ENCODE measurements at regions not wholly inside any gene's neighbourhood (a gene's known extent, or its start where the extent isn't known, plus 50 kb on each side); places are given as distances from the start of the nearest gene placed in this dataset.
"Not testable (repeated sequence)": the region's sequence is repeated elsewhere in the genome, so short reads cannot be mapped to it uniquely, and the experiment has no call there.

GRCh38 chr17:52410781-52411180 lies 252.3 kb upstream of the CA10 start:
- Histone ChIP-seq H3K9me3 (ENCODE audit: control insufficient read depth in 1 of 2, low read length in 2 of 2) (no peaks in the 10 kb centered on the region), H3K36me3 (ENCODE audit: control insufficient read depth in 1 of 2, insufficient read depth in 2 of 2, low read length in 2 of 2) (no peaks in the 10 kb centered on the region), H3K4me1 (ENCODE audit: control insufficient read depth in 1 of 2, insufficient read depth in 2 of 2, low read length in 2 of 2) (no peaks in the 10 kb centered on the region), H3K4me3 (ENCODE audit: low read depth in 1 of 2, low read length in 2 of 2) (no peak overlapping the region), H3K27me3 (ENCODE audit: low read depth, low read length) (no peaks in the 10 kb centered on the region), H3K27ac (ENCODE audit: low read length) (no peak overlapping the region)

- H3K27ac ChIP-seq (ENCODE audit: low read length); H3K9me3 ChIP-seq (ENCODE audit: control insufficient read depth in 1 of 2, low read length in 2 of 2); H3K4me1 ChIP-seq (ENCODE audit: control insufficient read depth in 1 of 2, insufficient read depth in 2 of 2, low read length in 2 of 2); H3K27me3 ChIP-seq (ENCODE audit: low read depth, low read length); H3K36me3 ChIP-seq (ENCODE audit: control insufficient read depth in 1 of 2, insufficient read depth in 2 of 2, low read length in 2 of 2); H3K4me3 ChIP-seq (ENCODE audit: low read depth in 1 of 2, low read length in 2 of 2): not testable (repeated sequence)
Measured at GRCh38 chr17:52409222-52409621, 250.7 kb upstream of the CA10 start.

GRCh38 chr17:52395308-52395707 lies 236.8 kb upstream of the CA10 start:
- Histone ChIP-seq H3K4me3 (ENCODE audit: low read depth in 1 of 2, low read length in 2 of 2) (no peak overlapping the region), H3K27ac (ENCODE audit: low read length) (no peak overlapping the region), H3K36me3 (ENCODE audit: control insufficient read depth in 1 of 2, insufficient read depth in 2 of 2, low read length in 2 of 2) (no peaks in the 10 kb centered on the region), H3K27me3 (ENCODE audit: low read depth, low read length) (no peaks in the 10 kb centered on the region), H3K4me1 (ENCODE audit: control insufficient read depth in 1 of 2, insufficient read depth in 2 of 2, low read length in 2 of 2) (no peaks in the 10 kb centered on the region), H3K9me3 (ENCODE audit: control insufficient read depth in 1 of 2, low read length in 2 of 2) (no peaks in the 10 kb centered on the region)

GRCh38 chr17:52390422-52390821 lies 231.9 kb upstream of the CA10 start:
- Histone ChIP-seq H3K27me3 (ENCODE audit: low read depth, low read length) (no peaks in the 10 kb centered on the region), H3K36me3 (ENCODE audit: control insufficient read depth in 1 of 2, insufficient read depth in 2 of 2, low read length in 2 of 2) (no peaks in the 10 kb centered on the region), H3K9me3 (ENCODE audit: control insufficient read depth in 1 of 2, low read length in 2 of 2) (no peaks in the 10 kb centered on the region), H3K4me3 (ENCODE audit: low read depth in 1 of 2, low read length in 2 of 2) (peak overlapping the region in 1 of 2 donors; percentile 43), H3K27ac (ENCODE audit: low read length) (no peak overlapping the region), H3K4me1 (ENCODE audit: control insufficient read depth in 1 of 2, insufficient read depth in 2 of 2, low read length in 2 of 2) (no peaks in the 10 kb centered on the region)

- Histone ChIP-seq H3K27ac (ENCODE audit: low read length) (no peak overlapping the region), H3K36me3 (ENCODE audit: control insufficient read depth in 1 of 2, insufficient read depth in 2 of 2, low read length in 2 of 2) (no peaks in the 10 kb centered on the region), H3K27me3 (ENCODE audit: low read depth, low read length) (no peaks in the 10 kb centered on the region), H3K4me1 (ENCODE audit: control insufficient read depth in 1 of 2, insufficient read depth in 2 of 2, low read length in 2 of 2) (no peaks in the 10 kb centered on the region), H3K9me3 (ENCODE audit: control insufficient read depth in 1 of 2, low read length in 2 of 2) (no peaks in the 10 kb centered on the region), H3K4me3 (ENCODE audit: low read depth in 1 of 2, low read length in 2 of 2) (peak overlapping the region; percentile 10 to 43)
Measured at GRCh38 chr17:52389632-52390031, 231.1 kb upstream of the CA10 start.

- Histone ChIP-seq H3K36me3 (ENCODE audit: control insufficient read depth in 1 of 2, insufficient read depth in 2 of 2, low read length in 2 of 2) (no peaks in the 10 kb centered on the region), H3K27me3 (ENCODE audit: low read depth, low read length) (no peaks in the 10 kb centered on the region), H3K9me3 (ENCODE audit: control insufficient read depth in 1 of 2, low read length in 2 of 2) (no peaks in the 10 kb centered on the region), H3K27ac (ENCODE audit: low read length) (no peak overlapping the region), H3K4me1 (ENCODE audit: control insufficient read depth in 1 of 2, insufficient read depth in 2 of 2, low read length in 2 of 2) (no peaks in the 10 kb centered on the region), H3K4me3 (ENCODE audit: low read depth in 1 of 2, low read length in 2 of 2) (no peak overlapping the region)
Measured at GRCh38 chr17:52388941-52389340, 230.4 kb upstream of the CA10 start.

GRCh38 chr17:52384695-52385094 lies 226.2 kb upstream of the CA10 start:
- Histone ChIP-seq H3K27ac (ENCODE audit: low read length) (no peak overlapping the region), H3K36me3 (ENCODE audit: control insufficient read depth in 1 of 2, insufficient read depth in 2 of 2, low read length in 2 of 2) (no peaks in the 10 kb centered on the region), H3K4me3 (ENCODE audit: low read depth in 1 of 2, low read length in 2 of 2) (no peak overlapping the region), H3K9me3 (ENCODE audit: control insufficient read depth in 1 of 2, low read length in 2 of 2) (no peaks in the 10 kb centered on the region), H3K27me3 (ENCODE audit: low read depth, low read length) (no peaks in the 10 kb centered on the region), H3K4me1 (ENCODE audit: control insufficient read depth in 1 of 2, insufficient read depth in 2 of 2, low read length in 2 of 2) (no peaks in the 10 kb centered on the region)

- Histone ChIP-seq H3K36me3 (ENCODE audit: control insufficient read depth in 1 of 2, insufficient read depth in 2 of 2, low read length in 2 of 2) (no peaks in the 10 kb centered on the region), H3K4me3 (ENCODE audit: low read depth in 1 of 2, low read length in 2 of 2) (no peak overlapping the region), H3K4me1 (ENCODE audit: control insufficient read depth in 1 of 2, insufficient read depth in 2 of 2, low read length in 2 of 2) (no peaks in the 10 kb centered on the region), H3K9me3 (ENCODE audit: control insufficient read depth in 1 of 2, low read length in 2 of 2) (no peaks in the 10 kb centered on the region), H3K27ac (ENCODE audit: low read length) (no peak overlapping the region), H3K27me3 (ENCODE audit: low read depth, low read length) (no peaks in the 10 kb centered on the region)
Measured at GRCh38 chr17:52383493-52384100, 225.1 kb upstream of the CA10 start.

GRCh38 chr17:52378860-52379259 lies 220.3 kb upstream of the CA10 start:
- Histone ChIP-seq H3K36me3 (ENCODE audit: control insufficient read depth in 1 of 2, insufficient read depth in 2 of 2, low read length in 2 of 2) (no peaks in the 10 kb centered on the region), H3K27ac (ENCODE audit: low read length) (no peak overlapping the region), H3K9me3 (ENCODE audit: control insufficient read depth in 1 of 2, low read length in 2 of 2) (no peaks in the 10 kb centered on the region), H3K4me1 (ENCODE audit: control insufficient read depth in 1 of 2, insufficient read depth in 2 of 2, low read length in 2 of 2) (no peaks in the 10 kb centered on the region), H3K27me3 (ENCODE audit: low read depth, low read length) (no peaks in the 10 kb centered on the region), H3K4me3 (ENCODE audit: low read depth in 1 of 2, low read length in 2 of 2) (no peak overlapping the region)

GRCh38 chr17:52376137-52376536 lies 217.6 kb upstream of the CA10 start:
- H3K4me1 ChIP-seq (ENCODE audit: control insufficient read depth in 1 of 2, insufficient read depth in 2 of 2, low read length in 2 of 2), result no peaks in the 10 kb centered on the region
- no peaks in the 10 kb centered on the region for H3K9me3 ChIP-seq (ENCODE audit: control insufficient read depth in 1 of 2, low read length in 2 of 2)
- H3K27ac ChIP-seq (ENCODE audit: low read length), result no peak overlapping the region
- H3K27me3 ChIP-seq (ENCODE audit: low read depth, low read length), result no peaks in the 10 kb centered on the region
- no peak overlapping the region for H3K4me3 ChIP-seq (ENCODE audit: low read depth in 1 of 2, low read length in 2 of 2)
- H3K36me3 ChIP-seq (ENCODE audit: control insufficient read depth in 1 of 2, insufficient read depth in 2 of 2, low read length in 2 of 2), result no peaks in the 10 kb centered on the region

GRCh38 chr17:52368886-52369285 lies 210.4 kb upstream of the CA10 start:
- no peaks in the 10 kb centered on the region for H3K4me1 ChIP-seq (ENCODE audit: control insufficient read depth in 1 of 2, insufficient read depth in 2 of 2, low read length in 2 of 2)
- H3K27ac ChIP-seq (ENCODE audit: low read length), result no peak overlapping the region
- H3K27me3 ChIP-seq (ENCODE audit: low read depth, low read length), result no peaks in the 10 kb centered on the region
- no peaks in the 10 kb centered on the region for H3K36me3 ChIP-seq (ENCODE audit: control insufficient read depth in 1 of 2, insufficient read depth in 2 of 2, low read length in 2 of 2)
- no peaks in the 10 kb centered on the region for H3K9me3 ChIP-seq (ENCODE audit: control insufficient read depth in 1 of 2, low read length in 2 of 2)
- no peak overlapping the region for H3K4me3 ChIP-seq (ENCODE audit: low read depth in 1 of 2, low read length in 2 of 2)

GRCh38 chr17:52357854-52358253 lies 199.3 kb upstream of the CA10 start:
- H3K4me1 ChIP-seq (ENCODE audit: control insufficient read depth in 1 of 2, insufficient read depth in 2 of 2, low read length in 2 of 2), result no peaks in the 10 kb centered on the region
- no peaks in the 10 kb centered on the region for H3K36me3 ChIP-seq (ENCODE audit: control insufficient read depth in 1 of 2, insufficient read depth in 2 of 2, low read length in 2 of 2)
- no peak overlapping the region for H3K27ac ChIP-seq (ENCODE audit: low read length)
- peaks cover 0 to 7% of the 10 kb centered on the region in 2 donors for H3K9me3 ChIP-seq (ENCODE audit: control insufficient read depth in 1 of 2, low read length in 2 of 2)
- H3K4me3 ChIP-seq (ENCODE audit: low read depth in 1 of 2, low read length in 2 of 2), result no peak overlapping the region
- no peaks in the 10 kb centered on the region for H3K27me3 ChIP-seq (ENCODE audit: low read depth, low read length)
